ENCODE measurements at regions not wholly inside any gene's neighbourhood (a gene's known extent, or its start where the extent isn't known, plus 50 kb on each side); places are given as distances from the start of the nearest gene placed in this dataset.

- TF ChIP-seq CTCF (IDR thresholded peaks at IDR 0.05) = no peak
- TF ChIP-seq EP300 (IDR thresholded peaks at IDR 0.05) = no peak
These were observed 444.7 kb downstream of the TCERG1L start for GRCh38 chr10:130866857-130867256.
